ENCODE measurements at regions not wholly inside any gene's neighbourhood (a gene's known extent, or its start where the extent isn't known, plus 50 kb on each side); places are given as distances from the start of the nearest gene placed in this dataset.

GRCh38 chr1:79693441-79694114, 687.0 kb upstream of the ADGRL4 start:
- DNase-seq: no peak

GRCh38 chr1:79692519-79692918, 686.0 kb upstream of the ADGRL4 start:
- DNase-seq: no peak

DNA sequence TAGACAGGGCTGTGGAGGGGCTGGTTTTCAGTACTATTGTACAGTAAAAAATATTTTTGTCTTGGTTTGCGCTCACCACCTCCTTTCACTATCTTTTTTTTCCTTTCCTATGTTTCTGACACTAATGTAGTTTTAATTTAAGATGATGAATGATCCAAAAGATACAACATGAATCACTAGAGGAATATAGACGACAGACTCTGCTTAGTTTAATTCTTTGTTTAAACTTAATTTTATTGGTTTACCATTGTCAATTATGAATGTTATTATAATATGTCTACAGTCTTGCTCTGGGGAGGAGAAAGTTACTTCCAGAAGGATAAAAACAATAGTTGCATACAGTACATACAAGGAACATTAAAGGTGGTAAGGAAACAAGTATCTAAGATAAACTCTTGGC, 682.4 kb upstream of the ADGRL4 start:
- DNase-seq: no peak

DNA sequence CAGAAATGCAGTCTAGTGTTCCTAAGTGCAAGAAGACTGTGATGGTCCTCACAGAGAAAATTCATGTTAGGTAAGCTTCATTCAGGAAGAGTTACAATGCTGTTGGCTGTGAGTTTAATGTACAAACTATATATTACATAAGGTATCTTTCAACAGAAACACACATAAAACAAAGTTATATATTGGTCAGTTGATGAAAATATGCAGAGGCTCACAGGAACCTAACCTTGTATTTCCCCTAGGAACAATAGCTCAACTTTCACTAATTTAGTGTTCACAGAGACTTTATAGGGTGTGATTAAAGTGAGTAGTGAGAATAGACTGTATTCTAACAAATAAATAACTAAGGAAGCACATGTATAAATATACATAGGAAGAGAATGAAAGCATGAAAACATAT, 676.9 kb upstream of the ADGRL4 start:
- DNase-seq: no peak

GRCh38 chr1:79682478-79682877, 675.9 kb upstream of the ADGRL4 start:
- DNase-seq: no peak

GRCh38 chr1:79681382-79681781, 674.9 kb upstream of the ADGRL4 start:
- no peak for DNase-seq

GRCh38 chr1:79679916-79680315, 673.4 kb upstream of the ADGRL4 start:
- DNase-seq: no peak

GRCh38 chr1:79667848-79668696, 661.5 kb upstream of the ADGRL4 start:
- no peak for DNase-seq

GRCh38 chr1:79667166-79667565, 660.6 kb upstream of the ADGRL4 start:
- DNase-seq: no peak

DNA sequence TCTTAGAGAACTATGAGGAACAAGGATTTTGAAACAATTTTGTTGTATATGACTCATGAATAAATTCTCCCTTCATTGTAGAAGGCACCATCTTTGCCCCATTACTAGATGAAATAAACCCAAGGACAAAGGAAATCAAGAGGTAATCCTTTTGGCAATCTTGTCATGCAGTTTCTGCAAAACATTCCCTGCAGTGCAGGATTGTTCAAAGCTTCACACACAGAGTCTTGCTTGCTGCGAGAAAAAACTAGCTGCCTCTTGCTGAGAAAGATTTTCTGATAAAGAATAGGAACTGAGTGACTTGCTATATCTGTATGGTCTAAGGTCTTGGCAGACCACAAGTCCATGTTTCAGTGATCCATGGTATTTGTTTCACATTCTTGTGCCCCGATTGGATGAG, 657.4 kb upstream of the ADGRL4 start:
- no peak for DNase-seq

DNA sequence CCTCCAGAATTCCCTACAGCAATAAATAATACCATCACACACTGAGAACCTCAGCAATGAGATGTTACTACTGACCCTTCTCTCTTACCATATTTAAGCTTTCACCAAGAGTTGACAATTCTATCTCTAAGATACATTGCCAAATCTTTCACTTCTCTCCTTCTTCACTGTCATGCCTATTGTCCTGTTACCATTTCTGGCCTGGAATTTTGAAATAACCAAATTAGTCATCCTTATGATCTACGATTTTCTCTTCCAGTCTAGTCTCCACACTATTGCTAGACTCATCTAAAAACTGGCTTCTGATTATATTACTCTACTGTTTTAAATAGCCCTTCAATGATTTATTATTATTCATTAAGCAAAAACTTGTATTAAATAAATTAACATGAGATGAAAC, 656.1 kb upstream of the ADGRL4 start:
- DNase-seq: no peak

DNA sequence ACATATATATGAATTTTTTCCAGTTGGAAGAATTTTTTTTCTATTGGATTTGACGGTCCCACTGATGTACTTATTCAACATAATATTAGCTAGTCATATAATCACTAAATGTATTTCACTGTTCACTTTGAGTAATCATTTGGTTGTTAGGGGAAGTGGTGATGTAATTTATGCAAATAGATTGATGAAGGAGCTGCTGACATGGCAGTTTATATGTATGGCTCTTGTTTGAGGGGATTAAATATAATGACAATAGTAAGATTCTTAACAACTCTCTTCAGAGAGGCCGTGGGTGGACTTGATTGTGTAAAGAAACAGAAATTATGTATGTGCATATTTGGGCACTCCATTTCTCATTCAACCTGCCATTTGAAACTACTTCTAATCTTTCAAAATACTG, 653.6 kb upstream of the ADGRL4 start:
- no peak for DNase-seq

DNA sequence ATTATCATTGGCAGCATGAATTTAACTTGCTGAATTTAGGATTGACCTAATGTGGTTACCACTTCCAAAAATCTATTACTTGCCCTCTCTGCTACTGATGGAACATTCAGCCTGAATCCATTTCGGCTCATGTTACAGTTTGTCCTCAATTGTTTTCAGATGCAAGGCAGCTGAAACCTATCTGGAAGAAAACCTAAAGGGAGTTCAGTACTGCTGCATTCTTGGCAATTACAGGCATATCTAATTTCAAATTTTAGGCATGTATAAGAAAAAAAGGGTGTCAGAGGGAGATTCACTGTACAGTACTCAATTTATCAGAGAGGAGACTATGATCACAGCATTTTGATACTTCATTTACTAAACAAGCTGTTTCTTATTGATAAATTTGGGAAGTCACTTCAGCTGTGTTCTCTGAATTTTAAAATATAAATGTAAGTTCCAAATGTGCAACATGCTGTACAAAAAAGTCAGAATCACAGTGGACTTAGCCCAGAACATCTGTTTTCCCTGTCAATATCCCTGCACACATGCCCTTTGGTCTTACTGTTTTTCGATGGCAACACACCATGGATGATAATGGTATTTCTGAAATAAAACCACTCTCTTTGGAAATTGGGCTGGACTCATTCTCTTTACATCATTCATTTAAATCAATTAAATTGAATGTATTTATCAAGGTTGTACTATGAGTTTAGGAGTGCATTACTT, 651.6 kb upstream of the ADGRL4 start:
- no peak for DNase-seq

- no peak for DNase-seq
These were observed 649.3 kb upstream of the ADGRL4 start for GRCh38 chr1:79655876-79656275.

- no peak for DNase-seq
These were observed 645.9 kb upstream of the ADGRL4 start for GRCh38 chr1:79652426-79652825.

DNA sequence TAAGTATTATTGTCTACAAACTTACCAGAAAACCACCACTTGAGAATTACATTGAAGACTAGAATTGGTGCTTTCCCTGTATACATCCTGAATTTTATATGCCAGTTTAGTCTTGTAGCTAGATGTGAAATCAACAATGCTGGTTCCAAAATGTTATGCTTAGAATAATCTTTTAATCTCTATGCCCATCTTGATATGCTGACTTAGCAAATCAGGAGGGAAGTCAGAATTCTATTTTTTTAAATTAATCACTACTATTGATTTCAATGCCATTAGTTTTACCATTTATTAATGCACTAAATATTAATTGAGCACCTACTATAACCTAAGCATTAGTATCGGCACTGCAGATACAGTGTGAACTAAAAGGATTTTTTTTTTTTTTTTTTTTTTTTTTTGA, 641.6 kb upstream of the ADGRL4 start:
- no peak for DNase-seq

GRCh38 chr1:79646880-79647279, 640.4 kb upstream of the ADGRL4 start:
- no peak for DNase-seq

DNA sequence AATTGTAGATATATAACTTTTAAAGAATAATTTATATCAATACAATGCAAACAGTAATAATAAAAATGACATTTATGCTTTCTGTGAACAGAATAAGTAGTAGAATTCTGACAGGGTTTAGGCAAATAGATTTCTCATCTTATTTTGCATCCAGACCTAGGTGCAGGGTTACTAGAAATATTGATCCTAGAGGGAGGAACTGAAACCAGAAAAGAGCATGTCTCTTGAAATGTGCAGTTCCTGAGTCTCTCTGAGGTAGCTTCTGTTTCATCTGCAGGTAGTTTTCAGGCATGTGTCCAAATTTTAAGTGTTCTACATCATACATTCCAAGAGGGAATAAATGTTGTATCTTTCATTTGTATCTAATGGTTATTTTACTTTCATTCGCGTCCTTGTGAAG, 631.9 kb upstream of the ADGRL4 start:
- no peak for DNase-seq

DNA sequence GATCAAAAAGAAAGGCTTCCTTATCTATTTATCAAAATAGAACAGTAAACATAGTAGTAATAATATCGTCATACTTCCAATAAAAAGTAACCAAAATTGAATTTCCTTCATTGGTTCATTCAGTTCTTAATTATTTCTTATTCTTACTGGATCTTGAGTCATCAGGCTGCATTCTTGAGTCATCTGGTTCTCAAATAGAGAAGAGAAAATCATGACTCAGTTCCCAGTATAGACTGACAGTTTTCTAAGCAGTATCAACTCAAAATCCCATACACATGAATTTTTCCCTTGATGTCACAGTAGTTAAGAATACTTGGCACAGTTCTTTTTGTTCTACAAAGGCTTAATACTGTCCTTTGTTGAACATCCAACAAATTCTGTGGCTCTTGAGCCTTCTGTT, 626.9 kb upstream of the ADGRL4 start:
- DNase-seq: no peak

- no peak for DNase-seq
These were observed 622.9 kb upstream of the ADGRL4 start for GRCh38 chr1:79629414-79629813.

- no peak for DNase-seq
These were observed 611.2 kb upstream of the ADGRL4 start for GRCh38 chr1:79617777-79618176.

DNA sequence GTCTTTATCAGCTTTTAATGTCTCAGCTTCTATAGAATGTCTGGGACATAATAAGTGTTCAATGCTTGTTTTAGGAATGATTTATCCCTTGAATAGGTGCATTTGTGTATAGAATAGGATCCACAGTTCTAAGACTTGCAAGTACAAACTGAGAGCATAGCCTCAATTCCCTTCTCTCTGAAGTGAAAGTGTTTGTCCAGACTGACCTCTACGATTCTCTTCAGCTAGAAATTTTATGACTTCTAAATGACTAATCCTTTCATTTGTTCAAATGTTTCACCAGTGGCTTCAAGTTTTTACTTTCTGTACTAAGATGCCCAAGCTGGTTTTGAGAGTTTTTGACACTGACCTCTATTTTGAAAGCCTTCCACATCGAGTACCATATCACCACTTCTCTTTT, 608.2 kb upstream of the ADGRL4 start:
- DNase-seq: no peak

DNA sequence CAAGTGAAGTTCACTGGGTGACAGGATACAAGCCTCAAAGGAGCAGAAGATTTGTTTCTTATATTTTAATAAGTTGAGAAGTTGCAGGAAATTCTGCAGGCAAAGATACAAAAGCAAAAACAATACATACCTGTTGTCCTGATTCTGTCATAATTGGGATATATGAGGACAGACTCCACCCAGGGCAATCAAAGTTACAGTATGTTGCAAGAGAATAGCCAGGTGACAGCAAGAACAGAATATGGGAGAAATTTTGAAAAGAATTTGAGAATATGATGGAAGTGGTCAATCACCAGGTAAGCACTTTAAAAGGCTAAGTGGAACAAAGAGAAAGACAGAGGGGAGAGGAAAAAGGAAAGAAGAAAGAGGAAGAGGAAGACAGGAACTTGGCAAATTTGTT, 607.6 kb upstream of the ADGRL4 start:
- DNase-seq: no peak

DNA sequence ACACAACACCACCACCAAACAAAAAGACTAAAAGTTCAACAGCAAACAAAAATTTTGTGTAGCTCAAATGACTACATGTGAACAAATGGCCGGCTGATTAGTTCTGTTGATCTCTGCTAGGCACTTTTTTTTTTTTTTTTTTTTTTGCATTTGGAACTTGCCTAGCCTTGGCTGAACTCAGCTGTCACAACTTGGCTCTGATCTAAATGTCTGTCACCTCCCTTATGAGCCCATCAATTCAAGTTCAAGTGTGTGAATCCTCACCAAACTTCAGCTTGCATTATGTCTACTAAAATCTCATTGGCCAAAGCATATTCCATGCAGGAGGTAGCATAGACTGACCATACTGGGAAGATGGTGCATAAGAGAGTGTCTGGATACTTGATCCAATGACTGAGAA, 606.5 kb upstream of the ADGRL4 start:
- no peak for DNase-seq
